Fibroblast of skin of scalp (primary cell): ENCODE measurements at regions not wholly inside any gene's neighbourhood (a gene's known extent, or its start where the extent isn't known, plus 50 kb on each side); places are given as distances from the start of the nearest gene placed in this dataset.
A peak's percentile ranks its signal among the peaks of the same experiment; 100 is the strongest.

Experiments
- DNase-seq: peaks from one replicate; pipeline ENCODE4 v3.0.0-alpha.2; 2013

DNA sequence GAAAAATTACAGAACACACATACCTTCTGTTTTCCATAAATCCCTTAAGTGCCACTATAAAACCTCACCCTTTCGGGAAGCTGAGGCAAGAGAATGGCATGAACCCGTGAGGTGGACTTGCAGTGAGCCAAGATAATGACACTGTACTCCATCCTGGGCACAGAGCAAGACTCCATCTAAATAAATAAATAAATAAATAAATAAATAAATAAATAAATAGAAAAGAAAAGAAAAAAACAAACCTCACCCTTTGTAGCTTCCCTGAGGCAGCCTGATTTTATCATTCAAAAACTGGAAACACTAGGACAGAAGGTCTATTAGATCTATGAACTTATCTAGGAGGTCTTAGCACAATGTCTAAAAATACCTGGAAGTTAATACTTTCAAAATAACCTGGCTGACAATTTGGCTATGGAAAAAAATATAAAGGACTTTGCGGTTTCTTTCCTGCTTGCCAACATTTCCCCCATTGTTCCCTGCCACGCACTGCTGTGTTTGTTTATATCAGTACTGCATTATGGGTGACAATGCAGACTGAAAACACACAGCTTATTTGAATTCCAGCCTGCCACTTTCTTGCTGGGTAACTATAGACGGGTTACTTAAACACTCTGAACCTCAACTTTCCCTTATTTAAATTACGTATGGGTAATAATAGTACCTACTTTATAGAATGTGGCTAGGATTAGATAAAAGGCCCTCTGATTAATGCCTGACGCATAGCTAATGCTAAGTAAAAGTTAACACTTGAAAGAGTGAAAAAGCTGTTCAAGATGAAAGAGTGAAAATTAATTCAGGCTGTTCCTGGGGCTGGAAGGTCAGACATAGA lies 313.0 kb downstream of the RDH14 start:
- DNase-seq: no peak

- DNase-seq: no peak
These were observed 315.1 kb downstream of the RDH14 start for GRCh38 chr2:18245375-18245774.

GRCh38 chr2:18244845-18245244 lies 315.6 kb downstream of the RDH14 start:
- DNase-seq: no peak

GRCh38 chr2:18243816-18244215 lies 316.6 kb downstream of the RDH14 start:
- no peak for DNase-seq

DNA sequence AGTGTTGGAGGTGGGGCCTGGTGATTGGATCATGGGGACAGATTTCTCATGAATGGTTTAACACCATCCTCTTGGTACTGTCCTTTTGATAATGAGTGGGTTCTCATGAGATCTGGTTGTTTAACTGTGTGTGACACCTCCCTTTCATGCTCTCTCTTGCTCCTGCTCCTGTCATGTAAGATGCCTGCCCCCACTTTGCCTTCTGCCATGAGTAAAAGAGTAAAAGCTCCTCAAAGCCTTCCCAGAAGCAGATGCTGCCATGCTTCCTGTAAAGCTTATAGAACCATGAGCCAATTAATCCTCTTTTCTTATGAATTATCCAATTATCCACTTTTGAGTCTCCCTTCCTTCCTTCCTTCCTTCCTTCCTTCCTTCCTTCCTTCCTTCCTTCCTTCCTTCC lies 317.7 kb downstream of the RDH14 start:
- no peak for DNase-seq

DNA sequence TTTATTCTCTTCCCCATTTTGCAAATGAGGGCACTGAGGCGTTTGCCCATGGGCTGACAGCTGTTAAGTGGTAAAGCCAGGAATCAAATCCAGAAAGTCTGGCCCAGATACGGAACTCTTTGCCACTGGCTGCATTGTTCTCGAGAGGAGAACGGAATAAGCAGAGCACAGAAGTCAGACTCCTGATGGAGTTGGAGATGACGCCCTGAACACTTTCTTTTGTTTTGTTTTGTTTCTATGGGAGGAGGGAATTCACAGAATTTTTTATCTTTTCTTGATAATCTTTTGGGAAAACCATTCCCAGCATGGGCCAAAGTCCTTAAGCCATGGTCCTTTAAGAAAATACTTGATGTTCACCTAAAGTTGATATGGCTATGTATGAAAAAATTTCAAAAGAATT lies 322.2 kb downstream of the RDH14 start:
- no peak for DNase-seq

GRCh38 chr2:18237298-18237697 lies 323.2 kb downstream of the RDH14 start:
- no peak for DNase-seq

- no peak for DNase-seq
These were observed 327.6 kb downstream of the RDH14 start for GRCh38 chr2:18232731-18233438.

GRCh38 chr2:18230668-18231067 lies 329.8 kb downstream of the RDH14 start:
- DNase-seq: no peak

DNA sequence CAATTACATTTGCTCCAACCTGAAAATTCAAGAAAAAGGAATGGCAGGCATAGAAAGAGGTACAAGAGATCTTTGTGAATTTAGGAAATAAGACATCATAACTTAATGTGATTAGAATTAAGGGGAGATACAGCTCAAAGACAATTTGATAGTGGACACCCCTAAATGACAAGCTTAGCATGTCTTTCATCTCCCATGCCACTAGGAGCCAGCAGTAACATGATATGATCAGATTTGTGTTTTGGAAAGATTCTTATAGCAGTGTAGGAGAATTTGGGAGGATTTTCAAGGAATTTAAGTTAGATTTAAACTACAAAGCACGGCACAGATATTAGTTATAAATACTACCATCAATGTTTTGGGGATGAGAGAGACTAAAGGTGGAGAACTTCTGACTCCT lies 340.8 kb downstream of the RDH14 start:
- DNase-seq: peak; percentile 1

DNA sequence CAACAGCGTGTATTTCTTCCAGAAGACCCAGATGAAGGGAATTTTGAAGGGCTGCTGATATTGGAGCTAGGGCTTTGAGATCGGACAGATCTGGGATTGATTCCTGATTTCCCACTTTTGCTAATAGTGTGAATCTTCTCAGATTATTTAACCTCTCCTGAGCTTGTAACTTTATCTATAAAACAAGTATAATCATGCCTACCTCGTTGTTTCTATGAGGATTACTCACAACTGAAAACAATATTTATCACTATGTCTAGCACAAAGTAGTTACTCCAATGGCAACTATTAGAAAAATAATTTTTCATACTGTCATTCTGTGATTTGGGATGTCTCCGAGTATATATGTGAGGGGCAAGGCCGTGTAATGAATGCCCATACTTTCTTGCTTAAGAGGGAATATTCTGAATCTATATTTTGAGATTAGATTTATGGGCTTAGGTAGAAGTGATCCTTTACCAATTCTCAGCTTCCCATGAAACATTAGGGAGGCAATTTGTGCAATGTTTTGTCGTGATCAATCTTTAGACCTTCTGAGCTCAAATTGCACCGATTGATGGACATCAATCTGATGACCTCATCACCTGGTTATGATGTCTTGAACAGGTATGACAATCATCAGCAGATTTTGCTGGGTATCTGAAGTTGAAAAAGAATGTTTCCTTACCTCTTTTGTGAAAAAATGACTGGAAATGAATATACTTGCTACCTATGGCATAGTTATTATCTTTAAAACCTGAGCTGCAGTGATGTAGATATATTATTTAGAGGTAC lies 339.9 kb downstream of the KCNS3 start:
- no peak for DNase-seq

- DNase-seq: no peak
These were observed 336.5 kb downstream of the KCNS3 start for GRCh38 chr2:18214936-18215335.

DNA sequence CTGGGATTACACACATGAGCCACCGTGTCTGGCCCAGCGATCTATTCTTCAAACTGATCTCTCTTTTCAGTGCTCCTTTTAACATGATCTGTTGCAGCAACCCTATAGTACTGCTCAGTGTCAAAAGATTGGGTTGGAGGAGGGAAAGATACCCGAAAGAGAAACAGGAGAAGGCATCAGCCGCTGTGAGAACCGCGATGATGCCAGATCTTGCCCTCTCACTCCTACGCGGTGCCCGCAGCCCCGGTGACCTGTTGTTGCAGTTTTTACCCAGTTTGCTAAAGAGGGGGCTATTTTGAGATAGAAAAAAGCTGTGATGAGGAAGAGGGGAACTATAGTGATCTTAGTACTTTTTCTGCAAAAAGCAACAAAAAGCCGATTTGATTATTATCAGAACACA lies 335.5 kb downstream of the KCNS3 start:
- DNase-seq: no peak

- DNase-seq: peak; percentile 72
These were observed 331.6 kb downstream of the KCNS3 start for GRCh38 chr2:18209934-18210639.

- no peak for DNase-seq
These were observed 330.5 kb downstream of the KCNS3 start for GRCh38 chr2:18208956-18209355.

DNA sequence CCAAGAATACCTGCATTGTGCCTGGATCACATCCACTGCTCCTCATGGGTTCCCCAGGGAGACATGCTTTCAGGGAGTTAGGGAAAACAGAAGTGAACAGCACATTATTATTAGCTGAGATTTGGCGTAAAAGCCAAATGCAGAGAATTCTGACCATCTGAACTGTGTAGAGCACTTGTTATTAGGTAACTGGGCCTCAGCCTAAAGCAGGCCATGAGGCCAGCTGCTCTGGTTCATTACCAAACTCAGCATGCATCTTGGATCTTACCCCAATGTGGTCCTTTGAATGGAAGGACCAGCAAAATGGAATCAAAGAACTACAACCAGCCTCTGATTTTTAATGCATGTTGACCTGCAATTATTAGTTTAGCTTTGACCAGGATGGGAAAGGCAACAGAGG lies 322.3 kb downstream of the KCNS3 start:
- DNase-seq: no peak

- no peak for DNase-seq
These were observed 320.2 kb downstream of the KCNS3 start for GRCh38 chr2:18198677-18199076.

- DNase-seq: no peak
These were observed 315.7 kb downstream of the KCNS3 start for GRCh38 chr2:18194161-18194560.

DNA sequence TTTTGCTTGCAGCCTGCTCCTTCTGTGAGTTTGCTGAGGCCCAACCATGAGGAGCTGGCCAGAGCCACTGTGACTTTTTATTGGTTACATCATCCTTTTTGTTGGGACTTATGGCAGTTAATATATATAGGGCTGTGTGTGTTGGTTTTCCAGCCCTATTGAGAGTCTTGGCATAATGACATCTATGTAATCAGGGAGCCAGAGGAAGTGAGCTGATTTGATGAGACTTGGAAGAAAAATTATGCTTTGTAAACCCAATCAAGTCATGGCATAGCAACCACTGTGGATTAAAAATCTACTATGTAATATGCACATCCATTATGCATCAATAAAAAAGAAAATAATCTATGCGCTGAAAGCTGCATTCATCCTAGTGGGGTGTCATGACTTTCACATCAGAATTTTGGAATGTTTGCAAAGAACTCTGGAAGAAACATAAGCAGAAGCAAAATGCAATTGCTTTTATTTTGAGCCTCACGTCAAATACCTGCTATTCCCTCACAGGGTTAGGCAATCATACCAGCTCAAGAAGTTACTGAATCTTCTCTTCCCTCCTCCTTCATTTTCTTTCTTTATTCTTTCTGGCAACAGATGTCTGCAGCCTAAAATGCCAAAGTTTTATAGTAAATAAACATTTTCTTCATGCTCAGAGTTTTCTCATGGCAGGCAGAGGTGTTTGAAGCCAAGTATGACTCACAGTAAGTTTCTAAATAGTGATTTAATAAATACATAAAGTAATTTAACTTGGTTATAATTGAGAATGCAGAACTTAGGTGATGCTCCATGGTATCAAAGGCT lies 308.5 kb downstream of the KCNS3 start:
- no peak for DNase-seq

DNA sequence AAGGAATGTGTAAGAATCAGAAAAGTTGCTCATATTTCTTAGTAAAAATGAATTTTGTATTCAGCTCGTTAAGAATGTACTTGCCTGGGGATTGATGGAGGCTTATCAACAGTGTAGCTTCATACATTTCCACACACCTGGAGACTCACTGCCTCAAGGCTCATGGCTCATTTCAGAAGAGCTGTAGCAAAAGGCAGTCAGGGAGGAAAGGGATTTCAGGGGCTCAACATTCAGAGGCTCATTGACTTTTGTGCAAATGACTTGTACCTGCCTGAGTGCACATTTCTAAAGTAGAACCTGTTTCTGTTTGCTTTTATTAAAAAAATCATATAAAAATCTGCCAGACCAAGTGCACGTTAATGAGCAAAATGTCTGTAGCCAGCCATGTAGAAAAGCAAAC lies 304.4 kb downstream of the KCNS3 start:
- no peak for DNase-seq

DNA sequence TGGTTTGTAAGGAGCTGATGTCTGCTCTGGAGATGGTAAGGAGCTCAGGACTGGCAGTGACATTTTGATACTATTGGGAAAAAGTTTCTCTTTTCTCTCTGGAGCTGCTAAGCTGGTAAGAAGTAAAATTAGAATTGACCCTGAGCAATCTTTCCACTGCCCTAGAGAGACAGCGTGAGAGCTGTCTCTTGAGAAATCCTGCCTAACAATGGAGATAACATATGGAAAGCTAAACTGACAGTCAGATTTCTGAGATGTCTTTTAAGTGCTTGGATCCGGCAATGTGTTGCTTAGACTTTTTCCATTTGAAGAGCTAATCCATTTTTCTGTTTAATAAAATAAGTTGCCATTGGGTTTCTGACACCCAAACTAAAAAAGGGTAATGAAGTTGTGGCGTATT lies 302.4 kb downstream of the KCNS3 start:
- DNase-seq: no peak

- DNase-seq: no peak
These were observed 301.7 kb downstream of the KCNS3 start for GRCh38 chr2:18180031-18180610.
